Activated T-cell treated with anti-CD3 and anti-CD28 coated beads, Interleukin-2, amount 50 U/mL, for 24 hours (primary cell): ENCODE measurements at regions not wholly inside any gene's neighbourhood (a gene's known extent, or its start where the extent isn't known, plus 50 kb on each side); places are given as distances from the start of the nearest gene placed in this dataset.
"Not testable (repeated sequence)": the region's sequence is repeated elsewhere in the genome, so short reads cannot be mapped to it uniquely, and the experiment has no call there.

Experiments used
- DNase-seq: peaks from one replicate; pipeline ENCODE4 v3.0.0-alpha.2; 2020
- H3K27ac Mint-ChIP-seq: 2 replicates; pipeline ENCODE4 v1.8.0; 2020; ENCODE audit warnings: mild to moderate bottlenecking, mixed read lengths
- H3K27me3 Mint-ChIP-seq: 2 replicates; pipeline ENCODE4 v1.8.0; 2020; ENCODE audit warnings: mixed read lengths
- H3K36me3 Mint-ChIP-seq: 2 replicates; pipeline ENCODE4 v1.8.0; 2020; ENCODE audit warnings: low read depth, mixed read lengths
- H3K4me1 Mint-ChIP-seq: 2 replicates; pipeline ENCODE4 v1.8.0; 2020; ENCODE audit warnings: low read depth, mixed read lengths
- H3K4me3 Mint-ChIP-seq: 2 replicates; pipeline ENCODE4 v1.8.0; 2020; ENCODE audit warnings: mild to moderate bottlenecking, moderate library complexity, mixed read lengths
- H3K9me3 Mint-ChIP-seq: 2 replicates; pipeline ENCODE4 v1.8.0; 2020; ENCODE audit warnings: mixed read lengths

DNA sequence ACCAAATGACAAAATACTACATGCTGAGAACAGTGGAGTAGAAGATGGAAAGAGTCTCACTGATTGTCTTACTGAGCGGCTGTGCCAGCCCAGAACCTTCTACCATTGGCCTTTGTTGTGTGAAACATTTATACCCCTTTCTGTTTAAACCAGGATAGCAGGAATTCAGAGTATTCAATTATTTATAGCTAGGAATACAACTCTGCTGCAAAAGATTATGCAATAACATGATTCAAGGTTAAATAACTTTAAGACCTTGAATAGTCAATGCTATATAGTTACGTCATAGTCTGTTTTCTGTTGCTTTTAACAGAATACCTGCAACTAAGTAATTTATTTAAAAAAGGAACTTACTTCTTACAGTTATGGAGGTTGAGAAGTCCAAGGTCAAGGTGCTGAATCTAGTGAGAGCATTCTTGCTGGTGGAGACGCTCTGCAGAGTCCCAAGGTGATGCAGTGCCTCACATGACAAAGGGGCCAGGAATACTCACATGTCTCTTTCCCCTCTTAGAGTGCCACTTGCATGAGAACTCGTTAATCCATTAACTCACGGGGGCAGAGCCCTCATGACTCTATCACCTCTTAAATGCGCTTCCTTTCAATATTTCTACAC is 371.8 kb downstream of the MDFIC start:
- H3K9me3 Mint-ChIP-seq = no peaks in the 10 kb centered on the region
- DNase-seq = no peak
- no peaks in the 10 kb centered on the region for H3K36me3 Mint-ChIP-seq
- no peak overlapping the region for H3K4me3 Mint-ChIP-seq
- no peaks in the 10 kb centered on the region for H3K27me3 Mint-ChIP-seq
- no peak overlapping the region for H3K27ac Mint-ChIP-seq
- H3K4me1 Mint-ChIP-seq = no peaks in the 10 kb centered on the region

GRCh38 chr7:115292381-115292780 is 370.5 kb downstream of the MDFIC start:
- no peaks in the 10 kb centered on the region for H3K4me1 Mint-ChIP-seq
- no peak overlapping the region for H3K4me3 Mint-ChIP-seq
- H3K27me3 Mint-ChIP-seq = no peaks in the 10 kb centered on the region
- DNase-seq = no peak
- no peaks in the 10 kb centered on the region for H3K36me3 Mint-ChIP-seq
- H3K9me3 Mint-ChIP-seq = no peaks in the 10 kb centered on the region
- no peak overlapping the region for H3K27ac Mint-ChIP-seq

GRCh38 chr7:115289971-115290370 is 368.1 kb downstream of the MDFIC start:
- no peak overlapping the region for H3K4me3 Mint-ChIP-seq
- H3K27ac Mint-ChIP-seq = no peak overlapping the region
- H3K4me1 Mint-ChIP-seq = peaks cover 2% of the 10 kb centered on the region
- no peak for DNase-seq
- no peaks in the 10 kb centered on the region for H3K9me3 Mint-ChIP-seq
- H3K27me3 Mint-ChIP-seq = no peaks in the 10 kb centered on the region
- no peaks in the 10 kb centered on the region for H3K36me3 Mint-ChIP-seq

DNA sequence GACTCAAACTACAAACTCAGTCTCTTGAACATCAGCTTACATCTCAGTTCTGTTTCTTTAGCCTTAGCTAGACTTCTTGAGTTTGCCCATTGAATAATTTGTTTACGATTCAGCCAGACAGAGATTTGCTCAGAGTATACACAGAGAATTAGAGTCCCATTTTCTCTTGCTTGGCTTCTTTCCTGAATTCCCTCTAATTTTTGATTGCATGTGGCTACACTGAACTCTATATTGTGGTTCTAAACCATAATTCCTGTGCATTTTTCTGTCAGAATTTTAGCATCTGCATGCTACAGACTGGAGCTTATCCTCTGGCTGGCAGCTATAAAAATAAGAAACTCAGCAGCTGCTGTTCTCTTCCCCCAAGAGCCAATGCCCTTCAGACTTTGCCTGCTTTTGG is 354.9 kb downstream of the MDFIC start:
- Mint-ChIP-seq H3K4me3 (no peak overlapping the region), H3K36me3 (no peaks in the 10 kb centered on the region), H3K27ac (no peak overlapping the region), H3K27me3 (peaks cover 3% of the 10 kb centered on the region), H3K4me1 (no peaks in the 10 kb centered on the region), H3K9me3 (no peaks in the 10 kb centered on the region)
- no peak for DNase-seq

DNA sequence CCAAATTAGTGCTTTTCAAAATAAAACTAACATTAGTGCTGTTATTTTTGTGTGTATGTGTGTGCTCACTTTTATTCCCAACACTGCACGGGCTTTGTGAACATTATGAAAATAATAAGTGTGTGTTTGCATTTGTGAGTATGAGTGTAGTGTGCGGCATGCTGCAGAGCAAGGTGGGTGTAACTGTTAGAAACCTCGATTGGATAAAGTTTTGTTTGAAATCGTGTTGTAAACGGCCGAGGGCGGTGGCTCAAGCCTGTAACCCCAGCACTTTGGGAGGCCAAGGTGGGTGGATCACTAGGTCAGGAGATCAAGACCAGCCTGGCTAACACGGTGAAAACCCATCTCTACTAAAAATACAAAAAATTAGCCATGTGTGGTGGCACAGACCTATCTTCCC is 352.0 kb downstream of the MDFIC start:
- not testable (repeated sequence) for H3K27ac Mint-ChIP-seq, H3K9me3 Mint-ChIP-seq, DNase-seq, H3K27me3 Mint-ChIP-seq, H3K4me3 Mint-ChIP-seq, H3K36me3 Mint-ChIP-seq, H3K4me1 Mint-ChIP-seq

DNA sequence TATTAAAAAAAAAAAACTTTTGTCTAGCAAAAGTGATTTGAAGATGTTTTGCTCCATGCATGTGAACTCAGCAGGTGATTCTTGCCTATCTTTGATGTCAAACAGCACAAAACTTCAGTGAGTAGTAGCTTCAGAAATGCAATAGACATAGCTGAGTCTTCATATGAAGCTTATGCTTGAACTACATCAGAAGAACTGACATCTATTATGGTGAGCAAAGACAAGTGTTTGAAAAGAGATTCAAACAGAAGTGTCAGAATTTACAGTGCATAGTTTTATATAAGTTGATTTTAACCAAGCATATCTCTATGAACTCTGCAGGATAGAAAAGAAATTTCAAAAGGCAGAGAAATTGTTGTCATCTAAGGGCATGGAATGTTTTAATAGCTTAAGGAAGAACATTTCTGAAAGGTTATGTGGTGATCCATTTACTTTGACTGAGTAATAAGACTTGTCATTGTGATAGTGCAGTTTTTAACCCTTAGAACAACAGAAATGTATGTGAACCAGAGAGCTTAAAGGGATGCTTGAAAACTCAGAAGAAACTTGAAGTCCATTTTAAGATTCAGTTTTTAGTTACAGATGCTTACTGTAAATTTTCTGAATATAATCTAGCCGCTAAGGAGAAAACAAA is 351.4 kb downstream of the MDFIC start:
- Mint-ChIP-seq H3K36me3 (no peaks in the 10 kb centered on the region), H3K4me3 (no peak overlapping the region), H3K27ac (no peak overlapping the region), H3K9me3 (no peaks in the 10 kb centered on the region), H3K4me1 (no peaks in the 10 kb centered on the region), H3K27me3 (peaks cover 3% of the 10 kb centered on the region)
- DNase-seq = no peak

DNA sequence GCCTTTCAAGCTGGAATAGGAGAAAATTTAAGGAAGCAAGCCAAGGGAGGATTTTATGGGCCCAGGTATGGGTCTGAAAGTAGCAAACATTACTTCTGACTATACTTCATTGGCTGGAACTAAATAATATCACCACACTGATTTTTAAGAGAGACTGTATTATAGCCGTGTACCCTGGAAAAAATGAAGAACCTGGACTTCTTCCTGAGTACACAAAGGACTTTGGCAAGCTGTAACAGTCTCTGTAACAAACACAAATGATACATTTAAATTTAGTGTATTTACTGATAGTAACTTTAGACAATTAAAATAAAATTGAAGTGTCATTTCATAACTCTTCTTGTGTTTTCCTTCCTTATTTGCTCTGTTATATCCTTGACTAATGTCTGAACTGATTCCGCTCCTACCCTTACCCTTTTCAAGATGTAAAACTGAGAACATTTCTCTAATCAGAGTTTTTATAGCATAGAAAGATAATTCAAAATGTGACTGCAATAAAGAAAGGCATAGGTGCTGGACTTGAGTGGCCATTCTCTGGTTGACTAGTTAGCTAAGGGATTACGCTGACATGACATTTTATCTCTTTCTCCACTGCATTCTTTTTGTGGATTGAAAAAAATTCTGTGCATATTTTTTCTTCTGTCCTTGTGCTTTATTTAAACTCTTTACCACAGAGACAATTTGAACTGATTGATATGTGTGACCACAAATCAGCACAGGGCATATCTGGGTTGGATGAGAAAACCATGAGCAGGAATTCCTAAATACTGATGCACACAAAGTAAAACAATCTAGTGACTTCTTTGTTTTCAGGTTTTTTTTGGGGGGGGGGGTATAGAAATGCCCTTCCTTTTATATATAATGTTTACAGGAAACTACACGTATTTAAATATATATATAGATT is 349.7 kb downstream of the MDFIC start:
- Mint-ChIP-seq H3K36me3 (no peaks in the 10 kb centered on the region), H3K27me3 (peaks cover 12% of the 10 kb centered on the region), H3K27ac (no peak overlapping the region), H3K4me3 (no peak overlapping the region), H3K4me1 (no peaks in the 10 kb centered on the region), H3K9me3 (no peaks in the 10 kb centered on the region)
- DNase-seq = no peak

DNA sequence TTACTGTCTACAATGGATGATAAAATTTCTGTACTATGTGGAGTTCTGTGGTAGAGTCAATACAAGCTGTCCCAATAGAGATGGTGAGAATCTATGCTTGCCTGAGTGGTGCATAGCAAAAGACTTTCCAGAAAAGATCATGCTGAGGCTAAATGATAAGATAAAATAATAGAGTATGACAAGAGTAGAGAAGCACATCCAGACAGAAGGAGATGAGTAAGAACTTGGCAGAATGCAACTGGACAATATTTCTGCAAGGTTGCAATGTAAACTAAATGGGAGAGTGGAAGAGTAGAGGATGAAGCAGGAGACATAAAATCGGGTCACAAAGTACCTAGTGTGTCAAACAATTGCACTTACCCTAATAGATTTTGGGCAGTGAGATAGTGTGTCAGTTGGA is 347.6 kb downstream of the MDFIC start:
- Mint-ChIP-seq H3K36me3 (no peaks in the 10 kb centered on the region), H3K27me3 (peaks cover 12% of the 10 kb centered on the region), H3K4me1 (no peaks in the 10 kb centered on the region), H3K27ac (no peak overlapping the region), H3K4me3 (no peak overlapping the region), H3K9me3 (no peaks in the 10 kb centered on the region)
- no peak for DNase-seq

DNA sequence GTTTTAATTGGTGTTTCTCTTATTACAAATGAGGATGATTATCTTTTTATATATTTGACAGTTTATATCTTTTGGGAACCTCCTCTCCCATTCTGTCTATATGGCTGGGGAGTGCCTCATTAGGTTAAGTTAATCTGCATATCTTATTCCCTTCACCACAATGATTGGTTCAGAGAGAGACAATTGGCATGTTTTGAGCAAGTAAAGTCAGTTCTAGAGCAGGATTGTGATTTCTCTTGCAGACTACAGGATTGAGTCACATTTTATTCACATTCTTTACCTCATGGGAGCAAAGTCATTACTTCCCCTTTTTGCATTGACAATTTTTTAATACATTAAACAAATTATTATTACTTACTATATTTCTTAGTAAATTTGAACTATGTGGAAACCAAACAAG is 345.6 kb downstream of the MDFIC start:
- H3K36me3 Mint-ChIP-seq = no peaks in the 10 kb centered on the region
- DNase-seq = no peak
- no peaks in the 10 kb centered on the region for H3K9me3 Mint-ChIP-seq
- no peaks in the 10 kb centered on the region for H3K4me1 Mint-ChIP-seq
- H3K27me3 Mint-ChIP-seq = peaks cover 12% of the 10 kb centered on the region
- H3K27ac Mint-ChIP-seq = no peak overlapping the region
- no peak overlapping the region for H3K4me3 Mint-ChIP-seq

- H3K27me3 Mint-ChIP-seq = no peaks in the 10 kb centered on the region
- H3K4me3 Mint-ChIP-seq = no peak overlapping the region
- no peak overlapping the region for H3K27ac Mint-ChIP-seq
- H3K4me1 Mint-ChIP-seq = no peaks in the 10 kb centered on the region
- no peaks in the 10 kb centered on the region for H3K36me3 Mint-ChIP-seq
- DNase-seq = no peak
- no peaks in the 10 kb centered on the region for H3K9me3 Mint-ChIP-seq
These were observed 338.5 kb downstream of the MDFIC start for GRCh38 chr7:115260381-115260780.

- H3K27ac Mint-ChIP-seq = no peak overlapping the region
- no peaks in the 10 kb centered on the region for H3K9me3 Mint-ChIP-seq
- peaks cover 4% of the 10 kb centered on the region for H3K27me3 Mint-ChIP-seq
- H3K36me3 Mint-ChIP-seq = no peaks in the 10 kb centered on the region
- DNase-seq = no peak
- H3K4me3 Mint-ChIP-seq = no peak overlapping the region
- H3K4me1 Mint-ChIP-seq = no peaks in the 10 kb centered on the region
These were observed 330.6 kb downstream of the MDFIC start for GRCh38 chr7:115252461-115252860.

- H3K27ac Mint-ChIP-seq = no peak overlapping the region
- peaks cover 7% of the 10 kb centered on the region for H3K27me3 Mint-ChIP-seq
- no peak for DNase-seq
- no peak overlapping the region for H3K4me3 Mint-ChIP-seq
- no peaks in the 10 kb centered on the region for H3K4me1 Mint-ChIP-seq
- no peaks in the 10 kb centered on the region for H3K36me3 Mint-ChIP-seq
- peaks cover 6% of the 10 kb centered on the region for H3K9me3 Mint-ChIP-seq
These were observed 327.2 kb downstream of the MDFIC start for GRCh38 chr7:115249080-115249479.

DNA sequence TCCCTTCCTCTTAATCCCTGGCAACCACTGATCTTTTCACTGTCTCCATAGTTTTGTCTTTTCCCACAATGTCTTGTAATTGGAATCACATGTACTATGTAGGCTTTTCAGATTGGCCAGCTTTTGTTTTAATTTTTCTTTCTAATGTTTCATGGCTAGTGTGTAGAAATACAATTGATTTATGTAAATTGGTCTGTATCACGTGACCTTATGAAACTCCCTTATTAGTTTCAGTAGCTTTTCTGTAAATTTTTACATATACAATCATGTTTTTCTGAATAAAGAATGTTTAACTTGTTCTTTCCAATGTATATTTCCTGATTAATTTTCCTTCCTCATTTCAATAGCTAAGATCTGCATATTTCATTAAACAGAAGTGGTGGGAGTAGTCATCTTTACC is 319.3 kb downstream of the MDFIC start:
- Mint-ChIP-seq H3K27ac (no peak overlapping the region), H3K4me3 (no peak overlapping the region), H3K9me3 (peaks cover 6% of the 10 kb centered on the region)

GRCh38 chr7:115240242-115240641 is 318.3 kb downstream of the MDFIC start:
- Mint-ChIP-seq H3K27ac (no peak overlapping the region), H3K27me3 (no peaks in the 10 kb centered on the region), H3K36me3 (no peaks in the 10 kb centered on the region), H3K9me3 (peaks cover 6% of the 10 kb centered on the region), H3K4me3 (no peak overlapping the region), H3K4me1 (no peaks in the 10 kb centered on the region)
- DNase-seq = no peak

More for the DNA sequence above, 319.3 kb downstream of the MDFIC start:
- no peaks in the 10 kb centered on the region for H3K4me1 Mint-ChIP-seq
- no peaks in the 10 kb centered on the region for H3K27me3 Mint-ChIP-seq
- no peak for DNase-seq
- no peaks in the 10 kb centered on the region for H3K36me3 Mint-ChIP-seq

DNA sequence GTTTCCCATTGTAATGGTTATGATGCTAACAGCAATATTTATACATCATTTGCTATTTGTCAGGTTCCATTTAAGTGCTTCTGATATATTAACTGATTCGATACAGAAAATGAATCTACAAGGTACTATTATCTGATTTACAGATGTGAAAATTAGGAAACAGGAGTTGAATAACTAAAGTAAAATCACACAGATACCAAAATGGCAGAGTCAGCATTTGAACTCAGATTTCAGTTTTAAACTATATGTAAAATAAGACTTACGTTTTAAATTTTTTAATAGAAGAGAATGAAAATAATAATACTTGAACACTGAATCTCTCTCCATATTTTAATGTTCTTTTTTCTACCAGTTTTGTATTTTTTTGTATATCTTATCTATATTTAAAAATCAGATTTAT is 313.2 kb downstream of the MDFIC start:
- peaks cover 4% of the 10 kb centered on the region for H3K27me3 Mint-ChIP-seq
- peaks cover 8% of the 10 kb centered on the region for H3K9me3 Mint-ChIP-seq
- no peaks in the 10 kb centered on the region for H3K36me3 Mint-ChIP-seq
- no peak overlapping the region for H3K4me3 Mint-ChIP-seq
- H3K4me1 Mint-ChIP-seq = peaks cover 13% of the 10 kb centered on the region
- no peak for DNase-seq
- no peak overlapping the region for H3K27ac Mint-ChIP-seq
